Fibroblast of villous mesenchyme (primary cell): ENCODE measurements at regions not wholly inside any gene's neighbourhood (a gene's known extent, or its start where the extent isn't known, plus 50 kb on each side); places are given as distances from the start of the nearest gene placed in this dataset.

Source experiments
- DNase-seq: peaks from one replicate; pipeline ENCODE4 v3.0.0-alpha.2; 2010; ENCODE audit warnings: low read depth
- H3K4me3 ChIP-seq: 2 replicates; pipeline ENCODE4 v1.5.1; 2011; ENCODE audit warnings: low read depth, mild to moderate bottlenecking, low read length
- CTCF ChIP-seq: IDR thresholded peaks from 2 replicates; pipeline ENCODE4 v1.5.1; 2012; ENCODE audit warnings: low read depth, mild to moderate bottlenecking, low read length; ENCODE audit not compliant: insufficient read depth

- no peak for TF ChIP-seq CTCF
- no peak for DNase-seq
Observed at GRCh38 chr13:106967391-106967790, 399.5 kb upstream of the ARGLU1 start.

GRCh38 chr13:106963151-106963550 lies 395.2 kb upstream of the ARGLU1 start:
- no peak for DNase-seq
- no peak overlapping the region for H3K4me3 ChIP-seq
- TF ChIP-seq CTCF, result no peak

More at GRCh38 chr13:106967391-106967790, 399.5 kb upstream of the ARGLU1 start:
- H3K4me3 ChIP-seq, result no peak overlapping the region

- H3K4me3 ChIP-seq, result no peak overlapping the region
- DNase-seq, result no peak
- no peak for TF ChIP-seq CTCF
Observed at GRCh38 chr13:106961651-106962050, 393.7 kb upstream of the ARGLU1 start.

GRCh38 chr13:106961216-106961615 lies 393.3 kb upstream of the ARGLU1 start:
- no peak for DNase-seq
- no peak for TF ChIP-seq CTCF
- no peak overlapping the region for H3K4me3 ChIP-seq

GRCh38 chr13:106958621-106959048 lies 390.7 kb upstream of the ARGLU1 start:
- H3K4me3 ChIP-seq, result no peak overlapping the region
- TF ChIP-seq CTCF, result no peak
- no peak for DNase-seq

- no peak for TF ChIP-seq CTCF
- H3K4me3 ChIP-seq, result no peak overlapping the region
- DNase-seq, result no peak
Observed at GRCh38 chr13:106942563-106942962, 374.6 kb upstream of the ARGLU1 start.

- H3K4me3 ChIP-seq, result no peak overlapping the region
- DNase-seq, result no peak
- no peak for TF ChIP-seq CTCF
Observed at GRCh38 chr13:106941779-106942178, 373.8 kb upstream of the ARGLU1 start.
